HG03108 (cell line): ENCODE measurements at regions not wholly inside any gene's neighbourhood (a gene's known extent, or its start where the extent isn't known, plus 50 kb on each side); places are given as distances from the start of the nearest gene placed in this dataset.
"Not testable (repeated sequence)": the region's sequence is repeated elsewhere in the genome, so short reads cannot be mapped to it uniquely, and the experiment has no call there.

Experiments
- ATAC-seq: cut with Tn5 transposase; IDR thresholded peaks from one replicate; pipeline ENCODE4 v1.9.1; 2021; ENCODE audit warnings: moderate library complexity; ENCODE audit not compliant: unreplicated experiment

- no peak for ATAC-seq
Observed at GRCh38 chr3:6367171-6367570, 493.7 kb upstream of the GRM7 start.

- ATAC-seq, result no peak
Observed at GRCh38 chr3:6392123-6392522, 468.8 kb upstream of the GRM7 start.

DNA sequence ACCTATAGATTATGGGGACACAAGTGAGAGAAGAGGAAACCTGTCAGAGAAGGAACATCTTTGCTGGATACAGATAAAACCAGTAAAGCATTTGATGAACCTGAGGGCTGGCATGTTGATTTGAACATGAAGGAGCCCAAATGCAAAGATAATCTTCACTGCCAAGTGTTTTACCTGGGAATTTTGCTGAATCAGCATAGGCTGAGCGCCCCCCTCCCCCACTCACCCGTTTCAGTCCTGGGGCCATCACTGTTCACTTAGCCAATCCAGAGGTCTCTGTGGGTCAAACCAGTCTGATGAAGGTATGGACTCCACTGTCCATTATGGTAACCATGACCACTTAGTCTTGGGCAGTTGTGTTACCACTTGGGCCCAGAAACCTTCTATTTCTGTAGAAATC, 466.0 kb upstream of the GRM7 start:
- ATAC-seq, result no peak

DNA sequence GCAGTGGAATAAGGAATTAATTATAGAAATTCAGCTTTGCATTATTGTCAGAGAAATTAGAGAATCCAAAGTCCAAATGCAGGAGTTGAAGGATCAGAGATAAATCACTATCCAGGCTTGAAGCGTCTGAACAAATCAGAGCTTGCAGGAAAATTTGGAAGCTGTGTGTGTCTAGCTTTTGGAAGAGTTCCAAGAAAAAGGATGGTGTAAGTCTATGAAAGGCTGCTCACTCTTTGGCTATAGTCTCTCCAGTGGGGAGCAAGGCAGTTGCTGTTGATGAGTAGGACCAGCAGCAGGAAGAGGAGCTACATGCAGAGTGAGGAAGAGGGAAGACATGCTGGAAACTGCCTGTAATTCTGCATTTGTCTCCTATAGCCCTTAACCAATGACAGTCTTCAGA, 464.3 kb upstream of the GRM7 start:
- no peak for ATAC-seq

DNA sequence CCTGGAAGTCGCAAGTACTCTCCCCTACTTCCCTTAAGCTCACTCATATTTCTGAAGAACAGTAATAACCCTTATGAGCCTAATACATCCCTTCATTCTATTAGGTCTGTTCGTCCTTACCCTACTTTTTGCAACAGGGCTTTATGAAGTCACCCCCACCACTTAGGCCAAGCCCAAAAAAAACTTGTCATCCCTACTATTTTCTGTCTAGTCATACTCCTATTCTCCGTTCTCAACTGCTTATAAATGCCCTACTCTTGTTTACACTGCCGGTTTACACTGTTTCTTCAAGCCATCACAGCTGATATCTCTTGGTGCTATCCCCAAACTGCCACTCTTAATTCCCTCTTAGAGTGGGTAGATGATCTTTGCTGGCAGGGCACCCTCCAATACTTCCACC, 458.2 kb upstream of the GRM7 start:
- not testable (repeated sequence) for ATAC-seq

GRCh38 chr3:6406923-6407322, 454.0 kb upstream of the GRM7 start:
- ATAC-seq, result not testable (repeated sequence)

DNA sequence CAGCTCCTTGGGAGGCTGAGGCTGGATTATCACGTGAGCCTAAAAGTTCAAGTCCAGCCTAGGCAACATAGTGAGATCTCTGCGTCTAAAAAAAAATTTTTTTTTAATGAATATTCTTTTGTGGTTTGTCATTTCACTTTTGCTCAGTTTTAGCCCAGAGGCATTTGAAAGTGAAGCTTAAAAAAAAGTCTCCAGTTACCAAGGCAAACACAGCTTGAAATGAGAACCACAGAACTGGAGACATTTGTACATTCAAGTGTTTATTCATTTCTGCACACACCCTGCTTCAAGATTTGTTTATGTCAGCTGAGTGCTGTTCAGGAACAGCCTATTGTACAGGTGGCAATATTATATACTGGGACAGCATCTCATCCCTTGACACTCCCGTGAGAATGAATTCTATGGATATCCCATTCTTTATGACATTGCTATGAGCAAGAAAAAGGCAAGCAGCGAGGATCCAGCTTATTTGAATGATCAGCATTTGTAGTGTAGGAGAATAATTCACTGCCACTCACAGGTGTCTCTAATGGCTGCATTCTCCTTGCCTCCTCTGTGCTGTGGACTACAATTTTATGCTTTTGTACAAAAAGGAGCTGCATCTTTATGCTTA, 444.8 kb upstream of the GRM7 start:
- no peak for ATAC-seq

DNA sequence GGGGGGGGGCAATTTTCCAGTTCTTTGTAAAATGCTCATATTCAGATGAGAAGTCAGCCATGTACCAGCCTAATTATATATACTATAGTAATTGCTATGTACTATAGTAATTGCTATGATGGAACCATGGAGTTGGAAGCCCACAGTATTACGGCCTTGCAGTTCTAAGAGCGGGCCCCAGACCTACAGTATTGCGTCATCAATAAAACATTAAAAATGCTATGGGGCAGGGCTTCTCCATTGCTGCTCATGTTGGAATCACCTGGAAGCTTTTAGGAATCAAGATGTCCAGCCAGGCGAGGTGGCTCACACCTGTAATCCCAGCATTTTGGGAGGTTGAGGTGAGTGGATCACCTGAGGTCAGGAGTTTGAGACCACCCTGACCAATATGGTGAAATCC, 443.7 kb upstream of the GRM7 start:
- ATAC-seq, result no peak

DNA sequence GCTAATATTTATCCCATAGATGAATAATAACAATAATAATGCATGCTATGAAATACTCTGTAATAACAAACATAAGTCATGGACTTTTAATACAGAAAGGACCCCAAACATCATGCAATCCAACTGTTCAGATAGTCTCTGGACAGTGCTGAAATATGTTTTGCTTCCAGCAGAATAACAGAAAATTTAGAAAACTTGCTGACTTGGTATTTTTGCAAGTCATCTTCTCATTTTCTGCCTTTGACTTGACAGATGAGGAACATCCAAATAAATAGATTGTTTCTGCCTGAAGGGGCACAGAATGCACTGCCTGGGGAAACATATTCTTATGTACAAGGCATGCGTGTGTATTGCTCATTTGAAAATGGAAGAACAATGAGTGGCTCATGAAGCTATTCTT, 442.4 kb upstream of the GRM7 start:
- no peak for ATAC-seq

DNA sequence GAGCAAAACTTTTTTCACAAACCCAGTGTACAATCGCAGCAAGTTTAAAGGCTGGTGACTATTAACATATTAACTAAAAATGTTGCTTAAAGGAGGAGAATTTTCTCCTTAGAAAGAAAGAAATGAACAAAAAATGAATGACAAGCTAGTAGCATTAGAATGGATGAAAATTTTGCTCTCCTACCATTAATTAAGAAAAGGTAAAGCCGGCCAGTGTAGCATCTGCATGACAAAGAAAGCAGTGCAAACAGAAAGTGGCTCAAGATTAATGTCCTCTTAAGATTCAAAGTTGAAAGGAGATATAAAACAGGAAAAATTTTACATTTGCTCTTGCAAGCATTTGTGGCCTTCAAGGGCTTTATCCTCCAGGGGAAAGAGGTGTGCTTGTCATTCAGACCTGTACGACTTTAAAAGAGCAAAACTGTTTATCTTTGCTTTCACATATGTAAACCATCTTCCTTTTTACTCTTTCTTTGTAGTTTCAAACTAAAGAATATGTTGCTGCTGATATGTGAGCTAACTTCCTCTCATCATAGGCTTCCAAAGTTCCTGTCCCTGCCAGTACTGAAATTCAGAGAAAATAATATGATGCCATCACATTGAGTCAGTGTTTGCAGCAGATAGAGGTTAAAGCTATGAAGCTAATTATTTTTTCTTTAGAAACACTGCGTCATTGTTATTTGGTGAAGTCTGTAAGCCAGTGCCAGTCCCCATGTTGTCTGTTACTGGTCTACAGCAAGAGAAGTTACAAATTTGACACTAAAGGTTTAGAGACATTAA, 439.1 kb upstream of the GRM7 start:
- no peak for ATAC-seq

DNA sequence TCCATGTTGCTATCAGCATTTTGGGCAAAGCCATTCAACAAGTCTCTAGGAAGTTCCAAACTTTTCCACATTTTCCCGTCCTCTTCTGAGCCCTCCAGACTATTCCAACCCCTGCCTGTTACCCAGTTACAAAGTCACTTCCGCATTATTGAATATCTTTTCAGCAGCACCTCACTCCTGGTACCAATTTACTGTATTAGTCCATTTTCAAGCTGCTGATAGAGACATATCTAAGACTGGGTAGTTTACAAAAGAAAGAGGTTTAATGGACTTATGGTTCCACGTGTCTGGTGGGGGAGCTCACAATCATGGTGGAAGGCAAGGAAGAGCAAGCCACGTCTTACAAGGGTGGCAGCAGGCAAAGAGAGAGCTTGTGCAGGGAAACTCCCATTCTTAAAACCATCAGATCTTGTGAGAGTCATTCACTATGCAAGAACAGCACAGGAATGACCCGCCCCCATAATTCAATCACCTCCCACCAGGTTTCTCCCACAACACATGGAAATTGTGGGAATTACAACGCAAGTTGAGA, 435.6 kb upstream of the GRM7 start:
- ATAC-seq, result no peak

GRCh38 chr3:6428276-6428675, 432.6 kb upstream of the GRM7 start:
- not testable (repeated sequence) for ATAC-seq

DNA sequence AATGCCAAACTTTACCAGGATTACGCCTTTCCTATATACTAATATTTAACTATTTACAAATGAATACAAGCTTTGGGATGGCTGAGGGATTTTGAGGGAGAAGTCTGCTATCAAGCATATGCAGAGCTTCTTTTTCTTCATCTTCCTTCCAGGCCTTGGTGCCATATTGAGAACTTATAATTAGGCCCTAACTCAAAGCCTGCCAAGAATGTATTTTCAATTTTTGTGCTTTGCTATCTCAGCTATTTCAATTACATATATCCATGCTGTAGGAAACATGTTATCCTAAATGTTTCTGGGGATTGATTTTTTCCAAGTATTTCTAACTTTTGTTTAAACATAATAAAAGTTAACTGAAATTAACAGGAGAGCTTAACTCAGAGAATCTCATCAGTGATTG, 425.0 kb upstream of the GRM7 start:
- ATAC-seq, result no peak

DNA sequence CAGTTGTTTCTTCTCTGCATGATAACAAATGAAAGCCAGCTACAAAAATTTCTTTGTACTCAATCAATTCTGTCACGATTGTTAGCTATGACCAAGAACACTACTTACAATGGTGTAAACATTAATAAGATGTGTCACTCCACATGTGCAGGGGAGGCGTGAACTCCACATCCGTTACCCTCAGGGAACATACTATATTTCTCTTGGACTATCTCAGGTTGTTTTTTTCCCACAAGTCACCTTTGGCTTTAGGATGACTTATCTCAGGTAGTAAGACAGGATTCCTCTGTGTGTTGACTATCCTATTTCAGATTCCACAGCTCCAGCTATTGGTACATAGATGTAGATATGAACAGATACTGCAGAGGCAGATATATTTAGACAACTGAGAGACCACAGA, 423.3 kb upstream of the GRM7 start:
- ATAC-seq, result no peak

DNA sequence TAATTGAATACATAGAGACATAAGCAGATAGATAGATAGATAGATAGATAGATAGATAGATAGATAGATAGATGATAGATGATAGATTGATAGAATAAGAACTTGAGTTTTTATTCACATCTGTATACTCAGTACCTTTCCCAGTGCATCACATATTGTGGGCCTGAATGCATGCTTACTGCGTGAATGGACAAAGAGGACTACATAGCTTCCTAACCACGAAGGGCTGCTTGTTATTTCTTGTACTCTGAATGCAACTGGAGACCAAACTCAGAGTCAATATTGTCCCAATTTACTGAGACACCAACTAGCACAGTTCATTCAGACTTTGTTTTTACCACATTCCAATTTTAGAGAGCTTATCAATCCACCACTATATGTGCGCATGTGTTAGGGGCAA, 422.9 kb upstream of the GRM7 start:
- ATAC-seq, result no peak

GRCh38 chr3:6439226-6439625, 421.7 kb upstream of the GRM7 start:
- ATAC-seq, result no peak

GRCh38 chr3:6439824-6440223, 421.1 kb upstream of the GRM7 start:
- ATAC-seq, result no peak

DNA sequence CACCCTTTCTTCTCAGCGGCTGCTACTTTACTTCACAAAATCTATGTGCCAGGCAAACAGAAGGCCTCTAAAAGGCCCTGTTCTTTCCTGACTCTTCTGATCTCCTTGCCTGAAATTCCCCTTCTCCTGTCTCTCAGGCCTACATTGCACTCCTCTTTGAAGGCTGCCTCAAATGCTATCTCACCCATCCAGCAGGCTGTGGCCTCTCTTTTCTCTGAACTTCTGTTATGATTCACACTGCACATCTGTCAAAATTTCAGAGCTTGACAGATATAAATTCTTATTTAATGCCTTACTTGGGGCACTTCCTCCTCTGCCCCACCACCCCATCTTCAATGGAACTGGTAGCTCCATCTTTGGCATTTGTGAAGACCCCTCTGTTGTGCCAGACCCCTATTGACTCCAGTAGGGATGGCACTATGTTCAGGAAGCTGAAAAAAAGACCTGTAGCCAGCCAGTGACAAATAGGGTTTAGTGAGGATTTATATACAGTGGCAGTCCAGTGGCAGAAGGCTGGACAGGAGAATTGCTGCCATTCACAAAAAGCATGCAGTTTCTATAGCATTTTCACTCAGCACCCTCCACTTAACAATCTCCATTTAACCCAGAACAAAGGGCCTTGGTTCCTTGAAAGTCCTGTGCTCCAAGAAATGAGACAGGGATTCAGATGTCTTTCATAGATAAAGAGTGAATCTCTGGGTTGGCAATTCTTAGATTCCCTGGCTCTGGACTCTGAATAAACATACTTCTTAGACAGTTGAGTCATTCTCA, 415.8 kb upstream of the GRM7 start:
- no peak for ATAC-seq

GRCh38 chr3:6447166-6447801, 413.6 kb upstream of the GRM7 start:
- no peak for ATAC-seq

GRCh38 chr3:6448011-6448410, 412.9 kb upstream of the GRM7 start:
- no peak for ATAC-seq

DNA sequence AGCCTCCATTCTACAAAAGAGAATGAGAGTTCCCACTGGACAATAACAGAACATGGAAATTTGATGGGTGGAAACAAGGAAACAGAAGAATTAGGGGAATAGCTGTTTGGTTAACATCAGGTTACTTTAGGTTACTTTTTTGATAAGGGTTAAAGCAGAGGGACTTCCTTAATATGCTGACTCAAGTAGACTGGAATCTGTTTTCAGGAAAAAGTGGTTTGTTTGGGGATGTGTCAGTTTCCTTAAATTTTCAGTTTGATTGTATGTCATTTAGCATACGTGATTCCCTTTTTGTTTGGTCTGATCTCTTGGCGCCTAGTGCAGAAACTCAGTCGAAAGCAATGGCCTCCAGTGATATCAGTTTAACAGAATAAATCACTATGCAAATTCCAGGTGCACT, 411.8 kb upstream of the GRM7 start:
- no peak for ATAC-seq
